ENCODE measurements at regions not wholly inside any gene's neighbourhood (a gene's known extent, or its start where the extent isn't known, plus 50 kb on each side); places are given as distances from the start of the nearest gene placed in this dataset.
"Not testable (repeated sequence)": the region's sequence is repeated elsewhere in the genome, so short reads cannot be mapped to it uniquely, and the experiment has no call there.

- no peak for DNase-seq (ENCODE audit: low spot score)
- 87% methylated on average over 5 of the region's 5 CpGs for WGBS (ENCODE audit: low lambda C conversion rate, missing lambda C conversion rate)
- Histone ChIP-seq H3K9me3 (ENCODE audit: low read depth) (no peaks in the 10 kb centered on the region), H3K4me3 (no peak overlapping the region), H4K20me1 (ENCODE audit: insufficient read depth, poor library complexity, severe bottlenecking) (no peaks in the 10 kb centered on the region), H3K4me1 (ENCODE audit: insufficient read depth) (no peaks in the 10 kb centered on the region), H3K4me2 (no peak overlapping the region), H3K27me3 (no peaks in the 10 kb centered on the region), H3K36me3 (replicated peaks; ENCODE audit: insufficient read depth, low read depth) (no peaks in the 10 kb centered on the region), H3K79me2 (no peaks in the 10 kb centered on the region), H3K27ac (no peak overlapping the region), H2AFZ (no peak overlapping the region), H3K9me2 (replicated peaks; ENCODE audit: insufficient read depth) (no peaks in the 10 kb centered on the region)
- TF ChIP-seq, protein P1, sequence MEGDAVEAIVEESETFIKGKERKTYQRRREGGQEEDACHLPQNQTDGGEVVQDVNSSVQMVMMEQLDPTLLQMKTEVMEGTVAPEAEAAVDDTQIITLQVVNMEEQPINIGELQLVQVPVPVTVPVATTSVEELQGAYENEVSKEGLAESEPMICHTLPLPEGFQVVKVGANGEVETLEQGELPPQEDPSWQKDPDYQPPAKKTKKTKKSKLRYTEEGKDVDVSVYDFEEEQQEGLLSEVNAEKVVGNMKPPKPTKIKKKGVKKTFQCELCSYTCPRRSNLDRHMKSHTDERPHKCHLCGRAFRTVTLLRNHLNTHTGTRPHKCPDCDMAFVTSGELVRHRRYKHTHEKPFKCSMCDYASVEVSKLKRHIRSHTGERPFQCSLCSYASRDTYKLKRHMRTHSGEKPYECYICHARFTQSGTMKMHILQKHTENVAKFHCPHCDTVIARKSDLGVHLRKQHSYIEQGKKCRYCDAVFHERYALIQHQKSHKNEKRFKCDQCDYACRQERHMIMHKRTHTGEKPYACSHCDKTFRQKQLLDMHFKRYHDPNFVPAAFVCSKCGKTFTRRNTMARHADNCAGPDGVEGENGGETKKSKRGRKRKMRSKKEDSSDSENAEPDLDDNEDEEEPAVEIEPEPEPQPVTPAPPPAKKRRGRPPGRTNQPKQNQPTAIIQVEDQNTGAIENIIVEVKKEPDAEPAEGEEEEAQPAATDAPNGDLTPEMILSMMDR (IDR thresholded peaks at IDR 0.05; ENCODE audit: poor library complexity), result no peak
- TF ChIP-seq EZH2phosphoT487 (IDR thresholded peaks at IDR 0.05; ENCODE audit: low read depth, severe bottlenecking, unreplicated experiment) (no peak), EZH2 (IDR thresholded peaks at IDR 0.05; ENCODE audit: borderline replicate concordance) (no peak)
Observed at GRCh38 chr7:8343556-8343955, 81.6 kb upstream of the ICA1 start.

DNA sequence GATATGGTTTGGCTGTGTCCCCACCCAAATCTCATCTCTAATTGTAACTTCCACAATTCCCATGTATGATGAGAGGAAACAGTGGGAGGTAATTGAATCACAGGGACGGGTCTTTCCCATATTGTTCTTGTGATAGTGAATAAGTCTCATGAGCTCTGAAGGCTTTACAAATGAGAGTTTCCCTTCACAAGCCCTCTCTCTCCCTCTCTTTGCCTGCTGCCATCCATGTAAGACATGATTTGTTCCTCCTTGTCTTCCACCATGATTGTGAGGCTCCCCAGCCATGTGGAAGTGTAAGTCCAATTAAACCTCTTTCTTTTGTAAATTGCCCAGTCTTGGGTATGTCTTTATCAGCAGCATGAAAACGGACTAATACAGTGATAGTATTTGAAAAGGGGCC is 85.4 kb upstream of the ICA1 start:
- H3K4me2 ChIP-seq; H3K4me1 ChIP-seq (ENCODE audit: insufficient read depth); H3K27me3 ChIP-seq; H3K27ac ChIP-seq; H3K9me2 ChIP-seq (replicated peaks; ENCODE audit: insufficient read depth); H3K9me3 ChIP-seq (ENCODE audit: low read depth); H3K4me3 ChIP-seq; H2AFZ ChIP-seq; H3K79me2 ChIP-seq; DNase-seq (ENCODE audit: low spot score); H4K20me1 ChIP-seq (ENCODE audit: insufficient read depth, poor library complexity, severe bottlenecking); H3K36me3 ChIP-seq (replicated peaks; ENCODE audit: insufficient read depth, low read depth): not testable (repeated sequence)
- WGBS (ENCODE audit: low lambda C conversion rate, missing lambda C conversion rate), result 69% methylated on average over 2 of the region's 2 CpGs

- not testable (repeated sequence) for H3K9me3 ChIP-seq (ENCODE audit: low read depth); H3K27me3 ChIP-seq; H3K4me3 ChIP-seq; H3K79me2 ChIP-seq; H2AFZ ChIP-seq; H3K27ac ChIP-seq; H3K4me1 ChIP-seq (ENCODE audit: insufficient read depth); H3K9me2 ChIP-seq (replicated peaks; ENCODE audit: insufficient read depth); H3K4me2 ChIP-seq; H3K36me3 ChIP-seq (replicated peaks; ENCODE audit: insufficient read depth, low read depth); DNase-seq (ENCODE audit: low spot score); H4K20me1 ChIP-seq (ENCODE audit: insufficient read depth, poor library complexity, severe bottlenecking)
- WGBS (ENCODE audit: low lambda C conversion rate, missing lambda C conversion rate), result 93% methylated on average over 20 of the region's 20 CpGs
Observed at GRCh38 chr7:8351654-8352053, 81.8 kb upstream of the NXPH1 start.

GRCh38 chr7:8353991-8354390 is 79.4 kb upstream of the NXPH1 start:
- H3K36me3 ChIP-seq (replicated peaks; ENCODE audit: insufficient read depth, low read depth), result no peaks in the 10 kb centered on the region
- no peak for DNase-seq (ENCODE audit: low spot score)
- no peak overlapping the region for H3K4me3 ChIP-seq
- no peaks in the 10 kb centered on the region for H3K4me1 ChIP-seq (ENCODE audit: insufficient read depth)
- WGBS (ENCODE audit: low lambda C conversion rate, missing lambda C conversion rate), result 95% methylated on average over 2 of the region's 2 CpGs
- H3K27me3 ChIP-seq, result no peaks in the 10 kb centered on the region
- H3K9me3 ChIP-seq (ENCODE audit: low read depth), result no peaks in the 10 kb centered on the region
- no peaks in the 10 kb centered on the region for H3K9me2 ChIP-seq (replicated peaks; ENCODE audit: insufficient read depth)
- H3K79me2 ChIP-seq, result no peaks in the 10 kb centered on the region
- no peak overlapping the region for H2AFZ ChIP-seq
- H3K27ac ChIP-seq, result no peak overlapping the region
- TF ChIP-seq, protein P1 (IDR thresholded peaks at IDR 0.05; ENCODE audit: poor library complexity), result no peak
- TF ChIP-seq EZH2 (IDR thresholded peaks at IDR 0.05; ENCODE audit: borderline replicate concordance), result no peak
- no peaks in the 10 kb centered on the region for H4K20me1 ChIP-seq (ENCODE audit: insufficient read depth, poor library complexity, severe bottlenecking)
- no peak overlapping the region for H3K4me2 ChIP-seq

GRCh38 chr7:8354503-8354902 is 78.9 kb upstream of the NXPH1 start:
- no peak overlapping the region for H3K27ac ChIP-seq
- H3K27me3 ChIP-seq, result no peaks in the 10 kb centered on the region
- no peaks in the 10 kb centered on the region for H3K36me3 ChIP-seq (replicated peaks; ENCODE audit: insufficient read depth, low read depth)
- TF ChIP-seq, protein P1 (IDR thresholded peaks at IDR 0.05; ENCODE audit: poor library complexity), result no peak
- TF ChIP-seq EZH2phosphoT487 (IDR thresholded peaks at IDR 0.05; ENCODE audit: low read depth, severe bottlenecking, unreplicated experiment) (no peak), EZH2 (IDR thresholded peaks at IDR 0.05; ENCODE audit: borderline replicate concordance) (no peak)
- no peak overlapping the region for H2AFZ ChIP-seq
- no peaks in the 10 kb centered on the region for H4K20me1 ChIP-seq (ENCODE audit: insufficient read depth, poor library complexity, severe bottlenecking)
- WGBS (ENCODE audit: low lambda C conversion rate, missing lambda C conversion rate), result 85% methylated on average over 4 of the region's 4 CpGs
- no peak for DNase-seq (ENCODE audit: low spot score)
- no peaks in the 10 kb centered on the region for H3K4me1 ChIP-seq (ENCODE audit: insufficient read depth)
- no peaks in the 10 kb centered on the region for H3K9me3 ChIP-seq (ENCODE audit: low read depth)
- no peaks in the 10 kb centered on the region for H3K79me2 ChIP-seq
- H3K9me2 ChIP-seq (replicated peaks; ENCODE audit: insufficient read depth), result no peaks in the 10 kb centered on the region
- H3K4me2 ChIP-seq, result no peak overlapping the region
- no peak overlapping the region for H3K4me3 ChIP-seq

Measured in hepatocyte (in vitro differentiated cells).